ENCODE measurements at regions not wholly inside any gene's neighbourhood (a gene's known extent, or its start where the extent isn't known, plus 50 kb on each side); places are given as distances from the start of the nearest gene placed in this dataset.

GRCh38 chr14:89013698-89014568, 189.5 kb downstream of the TTC8 start:
- DNase-seq (ENCODE audit: low read depth in 2 of 3, low spot score in 1 of 3) = no peak

- no peak for DNase-seq (ENCODE audit: low read depth in 2 of 3, low spot score in 1 of 3)
Measured at GRCh38 chr14:89014569-89014850, 190.1 kb downstream of the TTC8 start.

- DNase-seq (ENCODE audit: low read depth in 2 of 3, low spot score in 1 of 3) = no peak
Measured at GRCh38 chr14:89015016-89015415, 190.6 kb downstream of the TTC8 start.

- no peak for DNase-seq (ENCODE audit: low read depth in 2 of 3, low spot score in 1 of 3)
Measured at GRCh38 chr14:89017417-89017816, 193.0 kb downstream of the TTC8 start.

- DNase-seq (ENCODE audit: low read depth in 2 of 3, low spot score in 1 of 3) = no peak
Measured at GRCh38 chr14:89022274-89022673, 197.8 kb downstream of the TTC8 start.

- no peak for DNase-seq (ENCODE audit: low read depth in 2 of 3, low spot score in 1 of 3)
Measured at GRCh38 chr14:89024691-89025090, 200.2 kb downstream of the TTC8 start.

- no peak for DNase-seq (ENCODE audit: low read depth in 2 of 3, low spot score in 1 of 3)
Measured at GRCh38 chr14:89025561-89026236, 201.2 kb downstream of the TTC8 start.

GRCh38 chr14:89027097-89027740, 202.8 kb downstream of the TTC8 start:
- DNase-seq (ENCODE audit: low read depth in 2 of 3, low spot score in 1 of 3) = peak; percentile 19 to 47 (median 30)

- no peak for DNase-seq (ENCODE audit: low read depth in 2 of 3, low spot score in 1 of 3)
Measured at GRCh38 chr14:89028462-89029134, 204.1 kb downstream of the TTC8 start.

- no peak for DNase-seq (ENCODE audit: low read depth in 2 of 3, low spot score in 1 of 3)
Measured at GRCh38 chr14:89029961-89030694, 205.7 kb downstream of the TTC8 start.

- no peak for DNase-seq (ENCODE audit: low read depth in 2 of 3, low spot score in 1 of 3)
Measured at GRCh38 chr14:89030921-89031320, 206.5 kb downstream of the TTC8 start.

GRCh38 chr14:89032086-89032649, 207.7 kb downstream of the TTC8 start:
- DNase-seq (ENCODE audit: low read depth in 2 of 3, low spot score in 1 of 3) = no peak

GRCh38 chr14:89033756-89034155, 209.3 kb downstream of the TTC8 start:
- no peak for DNase-seq (ENCODE audit: low read depth in 2 of 3, low spot score in 1 of 3)

GRCh38 chr14:89036371-89036770, 211.9 kb downstream of the TTC8 start:
- DNase-seq (ENCODE audit: low read depth in 2 of 3, low spot score in 1 of 3) = no peak

- DNase-seq (ENCODE audit: low read depth in 2 of 3, low spot score in 1 of 3) = no peak
Measured at GRCh38 chr14:89037065-89037464, 212.6 kb downstream of the TTC8 start.

- no peak for DNase-seq (ENCODE audit: low read depth in 2 of 3, low spot score in 1 of 3)
Measured at GRCh38 chr14:89040080-89040459, 215.6 kb downstream of the TTC8 start.

GRCh38 chr14:89040460-89041256, 216.2 kb downstream of the TTC8 start:
- DNase-seq (ENCODE audit: low read depth in 2 of 3, low spot score in 1 of 3) = peak; percentile 67 to 90 (median 79)

GRCh38 chr14:89041257-89041582, 216.8 kb downstream of the TTC8 start:
- no peak for DNase-seq (ENCODE audit: low read depth in 2 of 3, low spot score in 1 of 3)

- no peak for DNase-seq (ENCODE audit: low read depth in 2 of 3, low spot score in 1 of 3)
Measured at GRCh38 chr14:89042021-89042420, 217.6 kb downstream of the TTC8 start.

- no peak for DNase-seq (ENCODE audit: low read depth in 2 of 3, low spot score in 1 of 3)
Measured at GRCh38 chr14:89053303-89053702, 228.9 kb downstream of the TTC8 start.

Measured in stimulated activated CD4-positive, alpha-beta T cell treated with anti-CD3 and anti-CD28 coated beads, Interleukin-12 subunit alpha, Interleukin-12 subunit beta, amount 100 ng/mL, for 48 hours (primary cell).